GM21737 (cell line): ENCODE measurements at regions not wholly inside any gene's neighbourhood (a gene's known extent, or its start where the extent isn't known, plus 50 kb on each side); places are given as distances from the start of the nearest gene placed in this dataset.
A peak's percentile ranks its signal among the peaks of the same experiment; 100 is the strongest.

Experiments
- ATAC-seq: cut with Tn5 transposase; IDR thresholded peaks from one replicate; pipeline ENCODE4 v1.9.1; 2021; ENCODE audit warnings: mild to moderate bottlenecking, moderate library complexity; ENCODE audit not compliant: unreplicated experiment

- no peak for ATAC-seq
These were observed 109.0 kb upstream of the ACSL4 start for GRCh38 chrX:109841869-109842579.

- ATAC-seq, result no peak
These were observed 109.6 kb upstream of the ACSL4 start for GRCh38 chrX:109842611-109843010.

GRCh38 chrX:109843963-109844751 is 111.1 kb upstream of the ACSL4 start:
- no peak for ATAC-seq

GRCh38 chrX:109844986-109845385 is 111.9 kb upstream of the ACSL4 start:
- ATAC-seq, result no peak

- no peak for ATAC-seq
These were observed 112.9 kb upstream of the ACSL4 start for GRCh38 chrX:109845996-109846395.

- ATAC-seq, result no peak
These were observed 114.5 kb upstream of the ACSL4 start for GRCh38 chrX:109847257-109848187.

GRCh38 chrX:109848461-109849050 is 115.5 kb upstream of the ACSL4 start:
- ATAC-seq, result peak; percentile 81

GRCh38 chrX:109854096-109854495 is 121.0 kb upstream of the ACSL4 start:
- no peak for ATAC-seq

GRCh38 chrX:109855501-109855900 is 122.4 kb upstream of the ACSL4 start:
- peak; percentile 72 for ATAC-seq

GRCh38 chrX:109856974-109857373 is 123.9 kb upstream of the ACSL4 start:
- ATAC-seq, result no peak

GRCh38 chrX:109857584-109858228 is 124.6 kb upstream of the ACSL4 start:
- ATAC-seq, result no peak

GRCh38 chrX:109858602-109859341 is 125.7 kb upstream of the ACSL4 start:
- ATAC-seq, result no peak

- no peak for ATAC-seq
These were observed 126.6 kb upstream of the ACSL4 start for GRCh38 chrX:109859651-109860050.

GRCh38 chrX:109862433-109862832 is 129.4 kb upstream of the ACSL4 start:
- ATAC-seq, result no peak

- no peak for ATAC-seq
These were observed 130.8 kb upstream of the ACSL4 start for GRCh38 chrX:109863811-109864210.

GRCh38 chrX:109871121-109871888 is 131.6 kb upstream of the TMEM164 start:
- ATAC-seq, result no peak

GRCh38 chrX:109872021-109872732 is 130.7 kb upstream of the TMEM164 start:
- ATAC-seq, result no peak

GRCh38 chrX:109873574-109873973 is 129.3 kb upstream of the TMEM164 start:
- no peak for ATAC-seq
